Liver (tissue), 3 donors: ENCODE measurements at regions not wholly inside any gene's neighbourhood (a gene's known extent, or its start where the extent isn't known, plus 50 kb on each side); places are given as distances from the start of the nearest gene placed in this dataset.

Experiments
- CTCF ChIP-seq: fragments of 150-350 bp; IDR thresholded peaks from 2 replicates; pipeline ENCODE4 v1.5.1; 2017; ENCODE audit warnings: improper control_type of control experiment, low read depth, low read length; ENCODE audit not compliant: missing input control
- EGR1 ChIP-seq, 2 donors: IDR thresholded peaks; 2 replicates each; pipeline ENCODE4 v1.6.1; 2016 to 2018; ENCODE audit warnings: antibody characterized with exemption in 2 of 2, low read depth in 2 of 2
- HNF4A ChIP-seq, 2 donors: conservative IDR thresholded peaks; 2 replicates each; pipeline ENCODE4 v1.6.1; 2016; ENCODE audit warnings: antibody characterized with exemption in 2 of 2, mild to moderate bottlenecking in 2 of 2
- JUND ChIP-seq, 2 donors: IDR thresholded peaks; 2 replicates each; pipeline ENCODE4 v1.6.1; 2016; ENCODE audit warnings: antibody characterized with exemption in 2 of 2
- RAD21 ChIP-seq, 2 donors: IDR thresholded peaks; 2 replicates each; pipeline ENCODE4 v1.6.1; 2016; ENCODE audit warnings: antibody characterized with exemption in 2 of 2, mild to moderate bottlenecking in 2 of 2
- SP1 ChIP-seq: IDR thresholded peaks from 2 replicates; pipeline ENCODE4 v1.6.1; 2018; ENCODE audit warnings: antibody characterized with exemption, mild to moderate bottlenecking
- TAF1 ChIP-seq: conservative IDR thresholded peaks from 2 replicates; pipeline ENCODE4 v1.6.1; 2016; ENCODE audit warnings: antibody characterized with exemption, mild to moderate bottlenecking
- YY1 ChIP-seq: IDR thresholded peaks from 2 replicates; pipeline ENCODE4 v1.6.1; 2016; ENCODE audit warnings: antibody characterized with exemption, mild to moderate bottlenecking
- ZBTB33 ChIP-seq: IDR thresholded peaks from 2 replicates; pipeline ENCODE4 v1.6.1; 2016; ENCODE audit warnings: antibody characterized with exemption
- TF ChIP-seq, protein P1 (sequence below): IDR thresholded peaks from 2 replicates; pipeline ENCODE4 v1.6.1; 2016; ENCODE audit warnings: antibody characterized with exemption, mild to moderate bottlenecking
- TF ChIP-seq, protein P2 (sequence below): IDR thresholded peaks from 2 replicates; pipeline ENCODE4 v1.6.1; 2016; ENCODE audit warnings: antibody characterized with exemption
- donor health status: healthy.
- donor health status: healthy.

- TF ChIP-seq JUND (IDR thresholded peaks at IDR 0.05) (no peak), CTCF (no peak), HNF4A (conservative IDR thresholded peaks at IDR 0.05) (no peak), TAF1 (no peak), YY1 (no peak), ZBTB33 (no peak), RAD21 (IDR thresholded peaks at IDR 0.05) (no peak), SP1 (no peak), EGR1 (IDR thresholded peaks at IDR 0.05; ENCODE audit: low read depth in 2 of 2) (no peak)
- TF ChIP-seq, protein P1, sequence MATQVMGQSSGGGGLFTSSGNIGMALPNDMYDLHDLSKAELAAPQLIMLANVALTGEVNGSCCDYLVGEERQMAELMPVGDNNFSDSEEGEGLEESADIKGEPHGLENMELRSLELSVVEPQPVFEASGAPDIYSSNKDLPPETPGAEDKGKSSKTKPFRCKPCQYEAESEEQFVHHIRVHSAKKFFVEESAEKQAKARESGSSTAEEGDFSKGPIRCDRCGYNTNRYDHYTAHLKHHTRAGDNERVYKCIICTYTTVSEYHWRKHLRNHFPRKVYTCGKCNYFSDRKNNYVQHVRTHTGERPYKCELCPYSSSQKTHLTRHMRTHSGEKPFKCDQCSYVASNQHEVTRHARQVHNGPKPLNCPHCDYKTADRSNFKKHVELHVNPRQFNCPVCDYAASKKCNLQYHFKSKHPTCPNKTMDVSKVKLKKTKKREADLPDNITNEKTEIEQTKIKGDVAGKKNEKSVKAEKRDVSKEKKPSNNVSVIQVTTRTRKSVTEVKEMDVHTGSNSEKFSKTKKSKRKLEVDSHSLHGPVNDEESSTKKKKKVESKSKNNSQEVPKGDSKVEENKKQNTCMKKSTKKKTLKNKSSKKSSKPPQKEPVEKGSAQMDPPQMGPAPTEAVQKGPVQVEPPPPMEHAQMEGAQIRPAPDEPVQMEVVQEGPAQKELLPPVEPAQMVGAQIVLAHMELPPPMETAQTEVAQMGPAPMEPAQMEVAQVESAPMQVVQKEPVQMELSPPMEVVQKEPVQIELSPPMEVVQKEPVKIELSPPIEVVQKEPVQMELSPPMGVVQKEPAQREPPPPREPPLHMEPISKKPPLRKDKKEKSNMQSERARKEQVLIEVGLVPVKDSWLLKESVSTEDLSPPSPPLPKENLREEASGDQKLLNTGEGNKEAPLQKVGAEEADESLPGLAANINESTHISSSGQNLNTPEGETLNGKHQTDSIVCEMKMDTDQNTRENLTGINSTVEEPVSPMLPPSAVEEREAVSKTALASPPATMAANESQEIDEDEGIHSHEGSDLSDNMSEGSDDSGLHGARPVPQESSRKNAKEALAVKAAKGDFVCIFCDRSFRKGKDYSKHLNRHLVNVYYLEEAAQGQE, result no peak
- TF ChIP-seq, protein P2, sequence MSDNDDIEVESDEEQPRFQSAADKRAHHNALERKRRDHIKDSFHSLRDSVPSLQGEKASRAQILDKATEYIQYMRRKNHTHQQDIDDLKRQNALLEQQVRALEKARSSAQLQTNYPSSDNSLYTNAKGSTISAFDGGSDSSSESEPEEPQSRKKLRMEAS, result no peak
Measured at GRCh38 chr12:131457028-131457310, 253.9 kb upstream of the SFSWAP start.
